GM13977 (cell line): ENCODE measurements at regions not wholly inside any gene's neighbourhood (a gene's known extent, or its start where the extent isn't known, plus 50 kb on each side); places are given as distances from the start of the nearest gene placed in this dataset.

Experiments
- DNase-seq: peaks from one replicate; pipeline ENCODE4 v3.0.0; 2012; ENCODE audit warnings: low spot score
- CTCF ChIP-seq: IDR thresholded peaks from 2 replicates; pipeline ENCODE4 v1.5.1; 2012; ENCODE audit warnings: mild to moderate bottlenecking, control low read depth; ENCODE audit not compliant: insufficient read depth; ENCODE audit errors: extremely low read depth, missing control alignments
- in situ Hi-C: fragments of 300-500 bp; cut with MboI; formaldehyde crosslinking; loops from one replicate; pipeline ENCODE4 v1.12.0; 2022; ENCODE audit warnings: low sequenced_read_pairs, low pct_unique_long_range_greater_than_20kb, mixed read lengths, inconsistent platforms; ENCODE audit not compliant: unreplicated experiment

GRCh38 chr12:124230789-124231188 is 64.1 kb upstream of the RFLNA start:
- DNase-seq = no peak
- TF ChIP-seq CTCF = no peak
- in situ Hi-C loops = no loop called here

GRCh38 chr12:124231980-124232653 is 62.8 kb upstream of the RFLNA start:
- TF ChIP-seq CTCF = no peak
- in situ Hi-C loops = no loop called here
- no peak for DNase-seq

- in situ Hi-C loops = no loop called here
- no peak for DNase-seq
- TF ChIP-seq CTCF = no peak
Observed at GRCh38 chr12:124232654-124232987, 62.3 kb upstream of the RFLNA start.

- in situ Hi-C loops = no loop called here
- TF ChIP-seq CTCF = no peak
- DNase-seq = no peak
Observed at GRCh38 chr12:124233041-124233796, 61.7 kb upstream of the RFLNA start.

GRCh38 chr12:124233846-124234640 is 60.9 kb upstream of the RFLNA start:
- TF ChIP-seq CTCF = no peak
- in situ Hi-C loops = no loop called here
- DNase-seq = no peak

GRCh38 chr12:124236625-124237031 is 58.3 kb upstream of the RFLNA start:
- TF ChIP-seq CTCF = no peak
- no peak for DNase-seq
- in situ Hi-C loops = no loop called here
